HepG2 (cell line): ENCODE measurements at regions not wholly inside any gene's neighbourhood (a gene's known extent, or its start where the extent isn't known, plus 50 kb on each side); places are given as distances from the start of the nearest gene placed in this dataset.

ENCODE experiments used
- ATAC-seq: fragments of 200-7000 bp; cut with Tn5 transposase; 3 replicates; pipeline ENCODE4 v1.9.1; 2020; ENCODE audit warnings: mild to moderate bottlenecking, moderate library complexity
- BruUV-seq: library from RNA; stranded (reverse); fragments of 400-500 nt; replicated peaks from 2 replicates; lab custom pipeline; 2021; lab: Mats Ljungman, UMichigan
- CTCF ChIA-PET: fragments of 300-600 bp; formaldehyde crosslinking; extraction: SDS; loops from one replicate; lab custom pipeline; 2021; ENCODE audit warnings: low total read pairs, inconsistent platforms, low intra/inter-chr PET ratio; lab: Yijun Ruan, JAX
- POLR2A ChIA-PET: fragments of 350-600 bp; sonication (Branson Sonifier 250); formaldehyde crosslinking; loops from one replicate; lab custom pipeline; 2020; ENCODE audit warnings: antibody characterized with exemption, inconsistent platforms; lab: Yijun Ruan, JAX
- DNase-seq: peaks from one replicate; pipeline ENCODE4 v3.0.0-alpha.2; 2015; ENCODE audit warnings: low spot score
- FAIRE-seq: peaks from 3 replicates; lab custom pipeline; 2011; peaks lifted over from hg19 to GRCh38; lab: Jason Lieb, UNC
- H2AFZ ChIP-seq: one replicate; pipeline ENCODE4 v1.6.1; 2011; ENCODE audit warnings: low read length, inconsistent platforms
- H3K27ac ChIP-seq: fragments of 300-600 bp; 3 replicates; pipeline ENCODE4 v1.8.0; 2011; ENCODE audit warnings: mixed run types, mild to moderate bottlenecking, mixed read lengths, low read length, inconsistent platforms; ENCODE audit not compliant: insufficient read depth; ENCODE audit errors: extremely low read length
- H3K27me3 ChIP-seq, 2 experiments: fragments of 200-600 bp in 1 of 2; 2 replicates in 1 of 2; 3 replicates in 1 of 2; pipeline versions ENCODE4 v1.6.0 to v1.8.0; 2011; ENCODE audit warnings: low read length in 2 of 2, mild to moderate bottlenecking in 2 of 2, moderate library complexity in 2 of 2, inconsistent platforms in 1 of 2; ENCODE audit not compliant: insufficient read depth in 2 of 2, control insufficient read depth in 1 of 2
- H3K36me3 ChIP-seq, 2 experiments: fragments of 200-600 bp in 1 of 2; replicated peaks in 1 of 2; 2 replicates in 1 of 2; 3 replicates in 1 of 2; pipeline versions ENCODE4 v1.5.1 to v1.8.0; 2011; ENCODE audit warnings: low read length in 2 of 2, inconsistent platforms in 1 of 2; ENCODE audit not compliant: insufficient read depth in 2 of 2, control insufficient read depth in 1 of 2
- H3K4me1 ChIP-seq: 2 replicates; pipeline ENCODE4 v1.5.1; 2012; ENCODE audit warnings: low read length, inconsistent platforms; ENCODE audit not compliant: insufficient read depth
- H3K4me2 ChIP-seq: 2 replicates; pipeline ENCODE4 v1.6.0; 2011; ENCODE audit warnings: low read depth, low read length, inconsistent platforms
- H3K4me3 ChIP-seq, 3 experiments: fragments of 200-600 bp in 1 of 3; sonication (generic), shearing (Covaris generic) in 1 of 3; replicated peaks in 1 of 3; 2 replicates each; pipeline ENCODE4 v1.5.1; 2011 to 2016; ENCODE audit warnings: low read length in 3 of 3, inconsistent platforms in 2 of 3, low read depth in 2 of 3, mild to moderate bottlenecking in 2 of 3, control low read depth in 1 of 3, mixed read lengths in 1 of 3; ENCODE audit not compliant: insufficient read depth in 1 of 3
- H3K79me2 ChIP-seq: one replicate; pipeline ENCODE4 v1.6.1; 2011; ENCODE audit warnings: low read length, inconsistent platforms; ENCODE audit not compliant: insufficient read depth
- H3K9ac ChIP-seq: 2 replicates; pipeline ENCODE4 v1.6.0; 2011; ENCODE audit warnings: mild to moderate bottlenecking, low read depth, low read length, inconsistent platforms; ENCODE audit not compliant: insufficient read depth
- H3K9me3 ChIP-seq: 2 replicates; pipeline ENCODE4 v1.5.1; 2012; ENCODE audit warnings: mild to moderate bottlenecking, low read length
- H4K20me1 ChIP-seq: 2 replicates; pipeline ENCODE4 v1.6.0; 2011; ENCODE audit warnings: inconsistent platforms, mild to moderate bottlenecking, low read length, moderate library complexity; ENCODE audit not compliant: insufficient read depth
- FOXK1 ChIP-seq: sonication (generic); formaldehyde crosslinking; IDR thresholded peaks from 2 replicates; pipeline ENCODE4 v1.4.0; 2020; ENCODE audit warnings: low read depth, missing genetic modification reagents, borderline replicate concordance
- GPN1 ChIP-seq: sonication (generic); formaldehyde crosslinking; IDR thresholded peaks from 2 replicates; pipeline ENCODE4 v1.5.1; 2020; ENCODE audit warnings: missing genetic modification reagents, borderline replicate concordance
- HNF4G ChIP-seq, 2 experiments: sonication (generic) in 1 of 2; formaldehyde crosslinking in 1 of 2; IDR thresholded peaks; 2 replicates each; pipeline versions ENCODE4 v1.4.0 to v1.6.1; 2011 to 2020; ENCODE audit warnings: borderline replicate concordance in 2 of 2, low read depth in 2 of 2, mild to moderate bottlenecking in 2 of 2, low read length in 1 of 2, missing genetic modification reagents in 1 of 2, moderate library complexity in 1 of 2
- HNRNPH1 ChIP-seq: fragments of 200-400 bp; formaldehyde crosslinking; optimal IDR thresholded peaks from 2 replicates; pipeline ENCODE3; 2017; ENCODE audit warnings: mild to moderate bottlenecking, low read depth, low read length
- HNRNPLL ChIP-seq: fragments of 200-400 bp; formaldehyde crosslinking; IDR thresholded peaks from 2 replicates; pipeline ENCODE4 v1.6.1; 2017; ENCODE audit warnings: mild to moderate bottlenecking, low read depth, low read length; ENCODE audit not compliant: poor library complexity, severe bottlenecking
- KAT7 ChIP-seq: IDR thresholded peaks from 2 replicates; pipeline ENCODE4 v1.6.1; 2018; ENCODE audit warnings: borderline replicate concordance, missing compliant biosample characterization
- KLF15 ChIP-seq: sonication (generic); formaldehyde crosslinking; IDR thresholded peaks from 2 replicates; pipeline ENCODE4 v1.8.1; 2023; ENCODE audit warnings: borderline replicate concordance, mild to moderate bottlenecking, inconsistent platforms, missing genetic modification reagents, mixed read lengths
- KMT2A ChIP-seq: sonication (generic); formaldehyde crosslinking; IDR thresholded peaks from 2 replicates; pipeline ENCODE4 v1.4.0; 2020; ENCODE audit warnings: missing genetic modification reagents
- MEIS2 ChIP-seq: sonication (generic); formaldehyde crosslinking; IDR thresholded peaks from 2 replicates; pipeline ENCODE4 v1.9.0; 2021; ENCODE audit warnings: mild to moderate bottlenecking, missing genetic modification reagents
- NFE2 ChIP-seq: sonication (generic); formaldehyde crosslinking; IDR thresholded peaks from 2 replicates; pipeline ENCODE4 v1.4.0; 2020; ENCODE audit warnings: missing genetic modification reagents
- ONECUT2 ChIP-seq: sonication (generic); formaldehyde crosslinking; IDR thresholded peaks from 2 replicates; pipeline ENCODE4 v1.4.0; 2020; ENCODE audit warnings: missing genetic modification reagents
- SRSF9 ChIP-seq: fragments of 200-400 bp; formaldehyde crosslinking; IDR thresholded peaks from 2 replicates; pipeline ENCODE4 v1.6.1; 2018; ENCODE audit warnings: borderline replicate concordance, mild to moderate bottlenecking, low read depth, low read length; ENCODE audit not compliant: insufficient read depth, poor library complexity, severe bottlenecking
- ZNF180 ChIP-seq: sonication (generic); formaldehyde crosslinking; IDR thresholded peaks from 2 replicates; pipeline ENCODE4 v1.4.0; 2020; ENCODE audit warnings: low read depth, missing genetic modification reagents, borderline replicate concordance
- ZNF563 ChIP-seq: sonication (generic); formaldehyde crosslinking; IDR thresholded peaks from 2 replicates; pipeline ENCODE4 v1.8.0; 2022; ENCODE audit warnings: mild to moderate bottlenecking, moderate library complexity, missing genetic modification reagents
- WGBS: methylation state at CpG from one replicate; pipeline ENCODE4 v1.1.6; 2017; ENCODE audit warnings: low lambda C conversion rate; 5-methylcytosine and 5-hydroxymethylcytosine counted together
- in situ Hi-C: cut with HindIII; loops from 2 replicates; pipeline ENCODE4 v1.10.0; 2017; ENCODE audit warnings: low pct_unique_long_range_greater_than_20kb; ENCODE audit not compliant: extremely low pct_ligation_motif_present
- intact Hi-C: fragments of 100-400 bp; cut with micrococcal nuclease; formaldehyde crosslinking; loops from one replicate; pipeline ENCODE4 v1.10.0; 2022; ENCODE audit not compliant: unreplicated experiment
- TF ChIP-seq, protein P1 (sequence below): sonication (generic); formaldehyde crosslinking; IDR thresholded peaks from 2 replicates; pipeline ENCODE4 v1.5.0; 2020; ENCODE audit warnings: missing genetic modification reagents

DNA sequence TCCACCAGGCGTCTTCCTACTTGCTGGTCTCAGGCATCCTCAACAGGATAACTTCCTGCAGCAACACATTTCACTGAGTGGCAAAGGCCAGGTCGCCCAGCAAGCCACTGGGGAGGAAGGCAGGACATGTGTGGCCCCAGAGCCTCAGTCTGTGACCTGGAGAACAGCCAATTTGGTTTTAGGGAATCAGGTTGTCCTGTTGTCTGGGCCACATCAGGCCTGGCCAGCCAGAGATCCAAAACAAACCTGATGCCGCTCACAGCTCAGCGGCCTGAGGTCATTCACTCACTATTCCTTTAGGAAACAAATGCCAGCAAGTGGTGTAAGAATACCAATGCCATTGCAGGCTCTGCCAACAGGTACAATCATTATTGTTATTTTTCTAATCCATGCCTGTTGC is 210.7 kb downstream of the VAPA start:
- ATAC-seq, result no peak
- Histone ChIP-seq H4K20me1 (no peaks in the 10 kb centered on the region), H2AFZ (no peak overlapping the region), H3K79me2 (no peaks in the 10 kb centered on the region), H3K4me1 (no peaks in the 10 kb centered on the region), H3K9me3 (peaks cover 3% of the 10 kb centered on the region; the same call in 1 of the 2 replicates), H3K4me3 (no peak overlapping the region), H3K9ac (no peak overlapping the region), H3K27ac (no peak overlapping the region), H3K4me2 (no peak overlapping the region), H3K36me3 (no peaks in the 10 kb centered on the region), H3K27me3 (0 out of 5 replicates have a peak, but pooled peaks cover 0 to 4% of the 10 kb centered on the region in 2 experiments)
- intact Hi-C loops (no loop called here), in situ Hi-C loops (no loop called here)
- ChIA-PET CTCF (no interaction called here), POLR2A (no interaction called here)
- no peak for FAIRE-seq
- WGBS, result 37% methylated on average over 4 of the region's 4 CpGs
- no TSS peak for BruUV-seq
- no peak for DNase-seq
- TF ChIP-seq NFE2 (CRISPR knock-in tag) (no peak), KLF15 (CRISPR knock-in tag) (no peak), GPN1 (no peak), HNRNPH1 (no peak), MEIS2 (CRISPR knock-in tag) (no peak)
- TF ChIP-seq, protein P1, sequence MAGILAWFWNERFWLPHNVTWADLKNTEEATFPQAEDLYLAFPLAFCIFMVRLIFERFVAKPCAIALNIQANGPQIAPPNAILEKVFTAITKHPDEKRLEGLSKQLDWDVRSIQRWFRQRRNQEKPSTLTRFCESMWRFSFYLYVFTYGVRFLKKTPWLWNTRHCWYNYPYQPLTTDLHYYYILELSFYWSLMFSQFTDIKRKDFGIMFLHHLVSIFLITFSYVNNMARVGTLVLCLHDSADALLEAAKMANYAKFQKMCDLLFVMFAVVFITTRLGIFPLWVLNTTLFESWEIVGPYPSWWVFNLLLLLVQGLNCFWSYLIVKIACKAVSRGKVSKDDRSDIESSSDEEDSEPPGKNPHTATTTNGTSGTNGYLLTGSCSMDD (CRISPR knock-in tag), result no peak

DNA sequence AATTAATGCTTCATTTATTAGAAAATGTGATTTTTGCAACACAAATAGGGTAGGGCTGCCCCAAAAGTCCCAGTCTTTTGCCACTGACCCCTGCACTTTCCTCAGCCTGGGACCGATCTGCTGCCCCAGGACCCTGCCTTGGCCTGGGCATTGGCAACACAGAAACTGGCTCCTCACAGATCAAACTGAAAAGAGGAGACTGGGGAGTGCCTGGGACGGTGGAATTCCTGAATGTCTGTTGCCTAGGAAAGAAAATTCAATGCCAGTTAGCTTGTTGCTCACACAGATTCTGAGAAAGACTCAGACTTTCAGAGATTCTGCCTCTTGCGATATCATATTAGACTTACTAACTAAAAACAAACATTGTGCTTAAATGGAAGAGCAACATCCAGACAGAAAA is 211.2 kb downstream of the VAPA start:
- Histone ChIP-seq H3K9ac (no peak overlapping the region), H3K79me2 (no peaks in the 10 kb centered on the region), H3K4me3 (no peak overlapping the region), H2AFZ (no peak overlapping the region), H3K36me3 (no peaks in the 10 kb centered on the region), H3K4me2 (no peak overlapping the region), H3K27me3 (0 out of 5 replicates have a peak, but pooled peaks cover 0 to 4% of the 10 kb centered on the region in 2 experiments), H3K9me3 (no peaks in the 10 kb centered on the region), H3K27ac (no peak overlapping the region), H4K20me1 (no peaks in the 10 kb centered on the region), H3K4me1 (no peaks in the 10 kb centered on the region)
- intact Hi-C loops (no loop called here), in situ Hi-C loops (no loop called here)
- no TSS peak for BruUV-seq
- 37% methylated on average over 3 of the region's 3 CpGs for WGBS
- CTCF ChIA-PET, result no interaction called here
- ATAC-seq, result no peak
- POLR2A ChIA-PET, result no interaction called here
- TF ChIP-seq HNRNPLL, result no peak
- TF ChIP-seq SRSF9, result no peak
- no peak for TF ChIP-seq ONECUT2 (CRISPR knock-in tag)
- no peak for TF ChIP-seq ZNF180 (CRISPR knock-in tag)
- no peak for TF ChIP-seq KAT7 (CRISPR knock-in tag)
- TF ChIP-seq HNF4G (IDR thresholded peaks at IDR 0.05; ENCODE audit: borderline replicate concordance, low read depth, low read length), result no peak
- TF ChIP-seq HNF4G (CRISPR knock-in tag; IDR thresholded peaks at IDR 0.05; ENCODE audit: borderline replicate concordance, low read depth), result no peak
- TF ChIP-seq FOXK1, result no peak
- no peak for TF ChIP-seq KMT2A (CRISPR knock-in tag)
- TF ChIP-seq ZNF563 (CRISPR knock-in tag), result no peak
- no peak for DNase-seq
- no peak for FAIRE-seq
